CD4-positive, alpha-beta T cell (primary cell): ENCODE measurements at regions not wholly inside any gene's neighbourhood (a gene's known extent, or its start where the extent isn't known, plus 50 kb on each side); places are given as distances from the start of the nearest gene placed in this dataset.

ENCODE experiments used
- ATAC-seq: fragments of 200-7000 bp; cut with Tn5 transposase; one replicate; pipeline ENCODE4 v1.10.0; 2022; ENCODE audit warnings: mild to moderate bottlenecking; ENCODE audit not compliant: poor library complexity
- CTCF ChIA-PET: fragments of 350-600 bp; sonication (Branson Sonifier 250); formaldehyde crosslinking; loops from one replicate; lab custom pipeline; 2021; ENCODE audit warnings: antibody characterized with exemption, inconsistent platforms; lab: Charles Lee
- POLR2A ChIA-PET: fragments of 350-600 bp; sonication (Branson Sonifier 250); formaldehyde crosslinking; loops from one replicate; lab custom pipeline; 2021; ENCODE audit warnings: antibody characterized with exemption, inconsistent platforms; lab: Charles Lee
- DNase-seq, 14 experiments: peaks; one replicate each; pipeline ENCODE4 v3.0.0-alpha.2; 2013 to 2020; ENCODE audit warnings: mixed read lengths in 2 of 14
- H3K27ac ChIP-seq, 2 donors: one replicate each; pipeline versions ENCODE4 v1.5.1 to v1.7.0; 2013; ENCODE audit warnings: low read length in 2 of 2, low read depth in 1 of 2, mild to moderate bottlenecking in 1 of 2
- H3K27me3 ChIP-seq, 2 experiments: 1 replicate in 1 of 2; 2 replicates in 1 of 2; pipeline versions ENCODE4 v1.6.1 to v1.7.0; 2013; ENCODE audit warnings: low read length in 2 of 2, control low read depth in 1 of 2, mild to moderate bottlenecking in 1 of 2, moderate library complexity in 1 of 2; ENCODE audit not compliant: insufficient read depth in 2 of 2, control insufficient read depth in 1 of 2
- H3K36me3 ChIP-seq: one replicate; pipeline ENCODE4 v1.6.1; 2013; ENCODE audit warnings: low read length, control low read depth; ENCODE audit not compliant: insufficient read depth
- H3K4me1 ChIP-seq: one replicate; pipeline ENCODE4 v1.6.1; 2013; ENCODE audit warnings: low read length, control low read depth; ENCODE audit not compliant: insufficient read depth
- H3K4me3 ChIP-seq: one replicate; pipeline ENCODE4 v1.5.1; 2013; ENCODE audit warnings: mild to moderate bottlenecking, low read length, moderate library complexity
- H3K9me3 ChIP-seq, 2 experiments: 1 replicate in 1 of 2; 2 replicates in 1 of 2; pipeline versions ENCODE4 v1.6.1 to v1.7.0; 2013; ENCODE audit warnings: low read length in 2 of 2, mild to moderate bottlenecking in 2 of 2, control low read depth in 1 of 2, moderate library complexity in 1 of 2; ENCODE audit not compliant: control insufficient read depth in 1 of 2, insufficient read depth in 1 of 2
- H3K27ac Mint-ChIP-seq: one replicate; pipeline ENCODE4 v1.8.0; 2020; ENCODE audit warnings: mixed read lengths
- H3K27me3 Mint-ChIP-seq: one replicate; pipeline ENCODE4 v1.8.0; 2021; ENCODE audit warnings: mixed read lengths
- H3K36me3 Mint-ChIP-seq: one replicate; pipeline ENCODE4 v1.8.0; 2021; ENCODE audit warnings: low read depth, mixed read lengths
- H3K4me1 Mint-ChIP-seq: one replicate; pipeline ENCODE4 v1.8.0; 2021; ENCODE audit warnings: low read depth, mixed read lengths
- H3K4me3 Mint-ChIP-seq: one replicate; pipeline ENCODE4 v1.8.0; 2020; ENCODE audit warnings: mild to moderate bottlenecking, mixed read lengths
- H3K9me3 Mint-ChIP-seq: one replicate; pipeline ENCODE4 v1.8.0; 2020; ENCODE audit warnings: mixed read lengths
- intact Hi-C, 2 experiments: fragments of 100-400 bp; cut with DNase I in 1 of 2; cut with micrococcal nuclease in 1 of 2; formaldehyde crosslinking; loops; one replicate each; pipeline versions ENCODE4 v1.15.1 to v1.9.0; 2023 to 2025; cut with DNase I, micrococcal nuclease
- TF ChIP-seq, protein P1 (sequence below): fragments of 200-600 bp; IDR thresholded peaks from one replicate; pipeline ENCODE4 v1.8.0; 2022; ENCODE audit warnings: antibody characterized with exemption, mild to moderate bottlenecking

DNA sequence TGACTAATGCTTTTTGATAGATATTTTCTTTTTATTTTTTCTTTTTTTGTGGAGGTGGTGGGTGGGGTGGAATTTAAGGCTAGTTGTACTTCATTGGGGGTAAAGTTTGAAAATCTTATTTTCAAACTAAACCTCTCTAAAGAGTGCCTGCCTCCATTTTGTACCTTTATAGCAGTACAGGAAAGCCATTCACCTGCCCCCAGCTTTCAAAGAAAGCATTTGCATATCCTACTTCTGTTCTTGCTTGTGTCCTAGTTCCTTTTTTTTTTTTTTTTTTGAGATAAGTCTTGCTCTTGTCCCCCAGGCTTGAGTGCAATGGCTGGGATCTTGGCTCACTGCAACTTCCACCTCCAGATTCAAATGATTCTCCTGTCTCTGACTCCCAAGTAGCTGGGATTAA, 766.2 kb upstream of the LRRC4C start:
- ATAC-seq (no peak), DNase-seq (no peak)
- Histone ChIP-seq H3K9me3 (no peaks in the 10 kb centered on the region), H3K36me3 (no peaks in the 10 kb centered on the region), H3K4me1 (no peaks in the 10 kb centered on the region), H3K27ac (no peak overlapping the region), H3K4me3 (no peak overlapping the region), H3K27me3 (no peaks in the 10 kb centered on the region)
- CTCF ChIA-PET: interaction anchor here (0.6 kb wide), 1 partner anchor 1634 kb away, joined by 3 read pairs; no protein-coding TSS in a partner anchor
- Mint-ChIP-seq H3K27ac (no peak overlapping the region), H3K4me3 (no peak overlapping the region), H3K4me1 (no peaks in the 10 kb centered on the region), H3K27me3 (no peaks in the 10 kb centered on the region), H3K9me3 (peaks cover 7% of the 10 kb centered on the region), H3K36me3 (no peaks in the 10 kb centered on the region)
- TF ChIP-seq, protein P1, sequence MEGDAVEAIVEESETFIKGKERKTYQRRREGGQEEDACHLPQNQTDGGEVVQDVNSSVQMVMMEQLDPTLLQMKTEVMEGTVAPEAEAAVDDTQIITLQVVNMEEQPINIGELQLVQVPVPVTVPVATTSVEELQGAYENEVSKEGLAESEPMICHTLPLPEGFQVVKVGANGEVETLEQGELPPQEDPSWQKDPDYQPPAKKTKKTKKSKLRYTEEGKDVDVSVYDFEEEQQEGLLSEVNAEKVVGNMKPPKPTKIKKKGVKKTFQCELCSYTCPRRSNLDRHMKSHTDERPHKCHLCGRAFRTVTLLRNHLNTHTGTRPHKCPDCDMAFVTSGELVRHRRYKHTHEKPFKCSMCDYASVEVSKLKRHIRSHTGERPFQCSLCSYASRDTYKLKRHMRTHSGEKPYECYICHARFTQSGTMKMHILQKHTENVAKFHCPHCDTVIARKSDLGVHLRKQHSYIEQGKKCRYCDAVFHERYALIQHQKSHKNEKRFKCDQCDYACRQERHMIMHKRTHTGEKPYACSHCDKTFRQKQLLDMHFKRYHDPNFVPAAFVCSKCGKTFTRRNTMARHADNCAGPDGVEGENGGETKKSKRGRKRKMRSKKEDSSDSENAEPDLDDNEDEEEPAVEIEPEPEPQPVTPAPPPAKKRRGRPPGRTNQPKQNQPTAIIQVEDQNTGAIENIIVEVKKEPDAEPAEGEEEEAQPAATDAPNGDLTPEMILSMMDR: no peak
- POLR2A ChIA-PET: no interaction called here
- intact Hi-C loops: no loop called here

DNA sequence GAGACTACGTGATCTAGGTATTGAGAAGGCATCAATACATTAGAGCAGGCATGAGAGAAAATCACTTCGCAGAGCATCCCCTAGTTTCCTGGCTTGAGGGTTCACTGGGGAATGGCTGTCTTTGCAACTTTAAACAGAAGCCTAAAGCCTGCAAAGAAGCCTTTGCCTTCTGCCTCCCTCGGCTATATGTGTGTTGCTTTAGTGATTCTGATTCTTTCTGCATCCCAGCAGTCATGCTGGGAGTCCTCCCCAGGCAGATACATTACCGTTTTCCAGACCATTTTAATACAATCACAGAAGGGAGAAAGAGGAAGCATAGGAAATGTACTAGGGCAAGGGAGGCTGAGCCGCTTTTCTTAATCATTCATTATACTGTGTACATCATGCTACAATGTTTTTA, 773.2 kb upstream of the LRRC4C start:
- no peaks in the 10 kb centered on the region for H3K27me3 Mint-ChIP-seq
- H3K4me1 Mint-ChIP-seq: no peaks in the 10 kb centered on the region
- Histone ChIP-seq H3K27me3 (no peaks in the 10 kb centered on the region), H3K27ac (no peak overlapping the region), H3K9me3 (peaks cover 0 to 3% of the 10 kb centered on the region in 2 experiments), H3K4me1 (no peaks in the 10 kb centered on the region), H3K36me3 (no peaks in the 10 kb centered on the region), H3K4me3 (no peak overlapping the region)
- no peak overlapping the region for H3K4me3 Mint-ChIP-seq
- ChIA-PET POLR2A (no interaction called here), CTCF (no interaction called here)
- DNase-seq (no peak), ATAC-seq (no peak)
- TF ChIP-seq, protein P1: no peak
- no peak overlapping the region for H3K27ac Mint-ChIP-seq
- H3K9me3 Mint-ChIP-seq: peaks cover 7% of the 10 kb centered on the region
- no peaks in the 10 kb centered on the region for H3K36me3 Mint-ChIP-seq
- intact Hi-C loops: no loop called here

DNA sequence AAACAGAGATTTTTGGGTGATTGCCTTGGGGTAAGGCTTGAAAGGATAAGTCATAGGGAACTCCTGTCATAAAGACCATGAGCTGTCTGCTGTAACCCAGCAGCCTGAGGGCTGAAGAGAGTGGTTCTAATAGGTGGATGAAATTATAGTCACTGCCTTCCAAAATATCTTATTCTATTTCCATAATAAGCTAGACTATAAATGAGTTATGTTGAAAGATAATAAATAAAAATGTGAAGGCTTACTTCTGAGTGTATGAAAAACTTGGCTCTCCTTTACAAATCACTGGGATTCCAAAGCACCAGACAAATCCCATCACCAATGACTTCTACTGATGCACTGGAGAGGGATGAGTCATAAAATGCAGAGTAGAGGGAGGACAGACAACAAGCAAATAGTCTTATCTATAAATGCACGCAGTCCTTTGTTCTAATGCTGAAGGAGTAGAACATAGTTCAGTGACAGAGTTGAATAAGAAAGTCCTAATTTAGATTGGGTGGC, 775.0 kb upstream of the LRRC4C start:
- Mint-ChIP-seq H3K9me3 (peaks cover 4% of the 10 kb centered on the region), H3K27ac (no peak overlapping the region), H3K27me3 (no peaks in the 10 kb centered on the region), H3K4me1 (no peaks in the 10 kb centered on the region), H3K4me3 (no peak overlapping the region), H3K36me3 (no peaks in the 10 kb centered on the region)
- no peaks in the 10 kb centered on the region for H3K27me3 ChIP-seq
- ChIA-PET CTCF (no interaction called here), POLR2A (no interaction called here)
- H3K9me3 ChIP-seq: peaks cover 0 to 7% of the 10 kb centered on the region in 2 experiments
- H3K4me3 ChIP-seq: no peak overlapping the region
- intact Hi-C loops: no loop called here
- H3K36me3 ChIP-seq: no peaks in the 10 kb centered on the region
- TF ChIP-seq, protein P1: no peak
- no peak for DNase-seq
- ATAC-seq: no peak
- H3K27ac ChIP-seq: no peak overlapping the region
- H3K4me1 ChIP-seq: no peaks in the 10 kb centered on the region
